Right renal pelvis (tissue), 4 donors: ENCODE measurements at regions not wholly inside any gene's neighbourhood (a gene's known extent, or its start where the extent isn't known, plus 50 kb on each side); places are given as distances from the start of the nearest gene placed in this dataset.

ENCODE experiments used
- DNase-seq, 4 donors: peaks; one replicate each; pipeline ENCODE4 v3.0.0-alpha.2; 2013; ENCODE audit warnings: low read depth in 4 of 4, low spot score in 3 of 4, missing footprints in 1 of 4

GRCh38 chr9:96183751-96184150 lies 118.2 kb downstream of the HSD17B3 start:
- DNase-seq: no peak

GRCh38 chr9:96178153-96178552 lies 123.8 kb downstream of the HSD17B3 start:
- DNase-seq: no peak

GRCh38 chr9:96177719-96178028 lies 124.3 kb downstream of the HSD17B3 start:
- DNase-seq: no peak

GRCh38 chr9:96177005-96177718 lies 124.8 kb downstream of the HSD17B3 start:
- DNase-seq: no peak

- no peak for DNase-seq
Measured at GRCh38 chr9:96175796-96176195, 126.2 kb downstream of the HSD17B3 start.

GRCh38 chr9:96175001-96175400 lies 127.0 kb downstream of the HSD17B3 start:
- DNase-seq: no peak

- DNase-seq: no peak
Measured at GRCh38 chr9:96174371-96174770, 127.6 kb downstream of the HSD17B3 start.

GRCh38 chr9:96173640-96174039 lies 128.3 kb downstream of the HSD17B3 start:
- DNase-seq: no peak

GRCh38 chr9:96172797-96173196 lies 129.2 kb downstream of the HSD17B3 start:
- DNase-seq: no peak

- DNase-seq: no peak
Measured at GRCh38 chr9:96171728-96172127, 130.2 kb downstream of the HSD17B3 start.

- DNase-seq: peak in 1 of 4 donors; percentile 50
Measured at GRCh38 chr9:96169901-96170300, 132.1 kb downstream of the HSD17B3 start.

- DNase-seq: peak in 3 of 4 donors; percentile 72 to 80 (median 77)
Measured at GRCh38 chr9:96169484-96169883, 132.5 kb downstream of the HSD17B3 start.

- DNase-seq: no peak
Measured at GRCh38 chr9:96168882-96169281, 133.1 kb downstream of the HSD17B3 start.

- no peak for DNase-seq
Measured at GRCh38 chr9:96167011-96167410, 135.0 kb downstream of the HSD17B3 start.

- no peak for DNase-seq
Measured at GRCh38 chr9:96164268-96164683, 137.7 kb downstream of the HSD17B3 start.

GRCh38 chr9:96163712-96164111 lies 138.3 kb downstream of the HSD17B3 start:
- DNase-seq: no peak

GRCh38 chr9:96163161-96163560 lies 138.8 kb downstream of the HSD17B3 start:
- no peak for DNase-seq

- no peak for DNase-seq
Measured at GRCh38 chr9:96161819-96162218, 140.2 kb downstream of the HSD17B3 start.

GRCh38 chr9:96160866-96161265 lies 141.1 kb downstream of the HSD17B3 start:
- no peak for DNase-seq

GRCh38 chr9:96160168-96160567 lies 141.8 kb downstream of the HSD17B3 start:
- DNase-seq: no peak

- no peak for DNase-seq
Measured at GRCh38 chr9:96159596-96159995, 142.4 kb downstream of the HSD17B3 start.

GRCh38 chr9:96158909-96159575 lies 142.9 kb downstream of the HSD17B3 start:
- no peak for DNase-seq
